Panc1 (cell line): ENCODE measurements at regions not wholly inside any gene's neighbourhood (a gene's known extent, or its start where the extent isn't known, plus 50 kb on each side); places are given as distances from the start of the nearest gene placed in this dataset.

Experiments used
- ATAC-seq: fragments of 200-7000 bp; cut with Tn5 transposase; 2 replicates; pipeline ENCODE4 v1.9.1; 2020; ENCODE audit warnings: mild to moderate bottlenecking, moderate library complexity
- BruUV-seq: library from RNA; stranded (reverse); fragments of 400-500 nt; replicated peaks from 2 replicates; lab custom pipeline; 2021; lab: Mats Ljungman, UMichigan
- CTCF ChIA-PET: fragments of 300-600 bp; sonication (Branson Sonifier 250); formaldehyde crosslinking; loops from one replicate; lab custom pipeline; 2022; ENCODE audit warnings: antibody characterized with exemption; lab: Charles Lee
- POLR2A ChIA-PET: fragments of 300-600 bp; sonication (Branson Sonifier 250); formaldehyde crosslinking; loops from one replicate; lab custom pipeline; 2022; ENCODE audit warnings: antibody characterized with exemption; lab: Charles Lee
- DNase-seq: peaks from one replicate; pipeline ENCODE4 v3.0.0-alpha.2; 2010; ENCODE audit warnings: low read depth, low spot score
- H3K27ac ChIP-seq: 2 replicates; pipeline ENCODE4 v1.5.1; 2011; ENCODE audit warnings: mild to moderate bottlenecking, low read length, inconsistent platforms
- H3K27me3 ChIP-seq: fragments of 200-500 bp; sonication (Bioruptor generic); 2 replicates; pipeline ENCODE4 v1.6.0; 2014; ENCODE audit warnings: low read length, inconsistent platforms; ENCODE audit not compliant: control insufficient read depth, insufficient read depth
- H3K36me3 ChIP-seq: fragments of 200-500 bp; sonication (Bioruptor generic); 2 replicates; pipeline ENCODE4 v1.5.1; 2014; ENCODE audit warnings: inconsistent platforms, mild to moderate bottlenecking, low read length, moderate library complexity; ENCODE audit not compliant: control insufficient read depth, insufficient read depth
- H3K4me1 ChIP-seq: 2 replicates; pipeline ENCODE4 v1.5.1; 2011; ENCODE audit warnings: inconsistent platforms, mild to moderate bottlenecking, low read length, moderate library complexity; ENCODE audit not compliant: control insufficient read depth, insufficient read depth
- H3K4me3 ChIP-seq, 2 experiments: 2 replicates each; pipeline ENCODE4 v1.5.1; 2011 to 2012; ENCODE audit warnings: low read depth in 2 of 2, low read length in 2 of 2, mild to moderate bottlenecking in 2 of 2, inconsistent platforms in 1 of 2, moderate library complexity in 1 of 2
- H3K9me3 ChIP-seq: fragments of 200-500 bp; sonication (Bioruptor generic); 2 replicates; pipeline ENCODE4 v1.5.1; 2014; ENCODE audit warnings: low read depth, mild to moderate bottlenecking, inconsistent platforms, low read length, moderate library complexity; ENCODE audit not compliant: control insufficient read depth, insufficient read depth
- CTCF ChIP-seq: fragments of 450-650 bp; IDR thresholded peaks from 2 replicates; pipeline ENCODE4 v1.5.1; 2017; ENCODE audit warnings: mild to moderate bottlenecking
- POLR2AphosphoS5 ChIP-seq: IDR thresholded peaks from 2 replicates; pipeline ENCODE4 v1.6.1; 2012; ENCODE audit warnings: mild to moderate bottlenecking, low read depth, low read length, moderate library complexity
- REST ChIP-seq, 2 experiments: IDR thresholded peaks; 2 replicates each; pipeline ENCODE4 v1.6.1; 2011 to 2012; ENCODE audit warnings: low read depth in 2 of 2, control low read depth in 1 of 2, low read length in 1 of 2, mild to moderate bottlenecking in 1 of 2, moderate library complexity in 1 of 2; ENCODE audit not compliant: insufficient read depth in 1 of 2
- SIN3A ChIP-seq: IDR thresholded peaks from 2 replicates; pipeline ENCODE4 v1.6.1; 2012; ENCODE audit warnings: low read depth, mild to moderate bottlenecking, low read length, moderate library complexity, borderline replicate concordance; ENCODE audit not compliant: insufficient read depth
- TCF7L2 ChIP-seq: IDR thresholded peaks from 2 replicates; pipeline ENCODE4 v1.6.1; 2011; ENCODE audit warnings: mild to moderate bottlenecking, low read depth, low read length, inconsistent platforms
- in situ Hi-C: cut with HindIII; loops from 2 replicates; pipeline ENCODE4 v1.10.0; 2016; ENCODE audit warnings: low sequenced_read_pairs, low pct_unique_long_range_greater_than_20kb
- intact Hi-C: fragments of 100-400 bp; cut with micrococcal nuclease; formaldehyde crosslinking; loops from one replicate; pipeline ENCODE4 v1.10.0; 2022; ENCODE audit not compliant: unreplicated experiment

- no peaks in the 10 kb centered on the region for H3K4me1 ChIP-seq
- H3K27me3 ChIP-seq: no peaks in the 10 kb centered on the region
- intact Hi-C loops: no loop called here
- no peak for TF ChIP-seq SIN3A
- no peak for TF ChIP-seq CTCF
- TF ChIP-seq POLR2AphosphoS5: no peak
- no peak for TF ChIP-seq TCF7L2
- no peak for TF ChIP-seq REST (IDR thresholded peaks at IDR 0.05; ENCODE audit: insufficient read depth in 1 of 2, low read depth in 2 of 2, low read length in 1 of 2)
- H3K4me3 ChIP-seq: no peak overlapping the region
- no peak for DNase-seq
- no peak for ATAC-seq
- ChIA-PET CTCF (no interaction called here), POLR2A (no interaction called here)
- no peaks in the 10 kb centered on the region for H3K36me3 ChIP-seq
- in situ Hi-C loops: no loop called here
- no TSS peak for BruUV-seq
- H3K27ac ChIP-seq: no peak overlapping the region
- no peaks in the 10 kb centered on the region for H3K9me3 ChIP-seq
These were observed 272.3 kb downstream of the ARRDC4 start for GRCh38 chr15:98232761-98233160.

GRCh38 chr15:98233873-98234272, 273.4 kb downstream of the ARRDC4 start:
- no peaks in the 10 kb centered on the region for H3K9me3 ChIP-seq
- no peak for ATAC-seq
- DNase-seq: no peak
- in situ Hi-C loops (no loop called here), intact Hi-C loops (no loop called here)
- H3K27me3 ChIP-seq: no peaks in the 10 kb centered on the region
- BruUV-seq: no TSS peak
- no peaks in the 10 kb centered on the region for H3K4me1 ChIP-seq
- H3K36me3 ChIP-seq: no peaks in the 10 kb centered on the region
- H3K4me3 ChIP-seq: no peak overlapping the region
- TF ChIP-seq POLR2AphosphoS5 (no peak), CTCF (no peak), REST (IDR thresholded peaks at IDR 0.05; ENCODE audit: insufficient read depth in 1 of 2, low read depth in 2 of 2, low read length in 1 of 2) (no peak), TCF7L2 (no peak)
- POLR2A ChIA-PET: no interaction called here
- CTCF ChIA-PET: no interaction called here
- no peak overlapping the region for H3K27ac ChIP-seq
